Ureter (tissue), 1 donor: ENCODE measurements at regions not wholly inside any gene's neighbourhood (a gene's known extent, or its start where the extent isn't known, plus 50 kb on each side); places are given as distances from the start of the nearest gene placed in this dataset.
A peak's percentile ranks its signal among the peaks of the same experiment; 100 is the strongest.
"Not testable (repeated sequence)": the region's sequence is repeated elsewhere in the genome, so short reads cannot be mapped to it uniquely, and the experiment has no call there.

Experiments used
- DNase-seq: peaks from one replicate; pipeline ENCODE4 v3.0.0-alpha.2; 2020; ENCODE audit warnings: low spot score
- donor health status: DM: yes; HTN: yes; CAD: no.

DNA sequence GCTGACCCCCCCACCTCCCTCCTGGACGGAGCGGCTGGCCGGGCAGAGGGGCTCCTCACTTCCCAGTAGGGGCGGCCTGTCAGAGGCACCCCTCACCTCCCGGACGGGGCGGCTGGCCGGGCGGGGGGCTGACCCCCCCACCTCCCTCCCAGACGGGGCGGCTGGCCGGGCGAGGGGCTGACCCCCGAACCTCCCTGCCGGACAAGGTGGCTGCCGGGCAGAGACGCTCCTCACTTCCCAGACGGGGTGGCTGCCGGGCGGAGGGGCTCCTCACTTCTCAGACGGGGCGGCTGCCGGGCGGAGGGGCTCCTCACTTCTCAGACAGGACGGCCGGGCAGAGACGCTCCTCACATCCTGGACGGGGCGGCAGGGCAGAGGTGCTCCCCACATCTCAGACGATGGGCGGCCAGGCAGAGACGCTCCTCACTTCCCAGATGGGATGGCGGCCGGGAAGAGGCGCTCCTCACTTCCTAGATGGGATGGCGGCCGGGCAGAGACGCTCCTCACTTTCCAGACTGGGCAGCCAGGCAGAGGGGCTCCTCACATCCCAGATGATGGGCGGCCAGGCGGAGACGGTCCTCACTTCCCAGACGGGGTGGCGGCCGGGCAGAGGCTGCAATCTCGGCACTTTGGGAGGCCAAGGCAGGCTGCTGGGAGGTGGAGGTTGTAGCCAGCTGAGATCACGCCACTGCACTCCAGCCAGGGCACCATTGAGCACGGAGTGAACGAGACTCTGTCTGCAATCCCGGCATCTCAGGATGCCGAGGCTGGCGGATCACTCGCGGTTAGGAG, 66.2 kb upstream of the PAPPA2 start:
- not testable (repeated sequence) for DNase-seq

GRCh38 chr1:176391621-176392020, 71.4 kb upstream of the PAPPA2 start:
- DNase-seq, result no peak

- DNase-seq, result no peak
Observed at GRCh38 chr1:176384841-176385240, 78.1 kb upstream of the PAPPA2 start.

DNA sequence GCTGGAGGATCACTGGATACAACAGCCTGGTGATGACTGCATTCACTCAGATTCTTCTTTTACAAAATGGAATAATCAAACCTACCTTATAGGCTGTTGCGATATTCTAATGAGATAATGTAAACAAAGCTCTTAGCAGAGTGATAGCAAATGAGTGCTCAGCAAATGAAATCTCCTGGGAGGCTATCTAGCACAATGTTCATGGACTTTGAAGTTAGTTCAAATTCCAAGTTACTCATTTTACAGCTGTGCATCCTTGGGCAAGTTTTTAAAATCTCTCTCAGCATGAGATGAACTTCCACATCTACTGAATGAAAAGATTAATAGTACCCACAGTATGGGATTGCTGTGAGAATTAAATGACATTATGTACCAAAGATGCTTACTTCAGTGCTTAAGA, 80.8 kb upstream of the PAPPA2 start:
- no peak for DNase-seq

- no peak for DNase-seq
Observed at GRCh38 chr1:176379626-176380339, 83.2 kb upstream of the PAPPA2 start.

- peak; percentile 79 for DNase-seq
Observed at GRCh38 chr1:176374967-176375569, 87.9 kb upstream of the PAPPA2 start.

DNA sequence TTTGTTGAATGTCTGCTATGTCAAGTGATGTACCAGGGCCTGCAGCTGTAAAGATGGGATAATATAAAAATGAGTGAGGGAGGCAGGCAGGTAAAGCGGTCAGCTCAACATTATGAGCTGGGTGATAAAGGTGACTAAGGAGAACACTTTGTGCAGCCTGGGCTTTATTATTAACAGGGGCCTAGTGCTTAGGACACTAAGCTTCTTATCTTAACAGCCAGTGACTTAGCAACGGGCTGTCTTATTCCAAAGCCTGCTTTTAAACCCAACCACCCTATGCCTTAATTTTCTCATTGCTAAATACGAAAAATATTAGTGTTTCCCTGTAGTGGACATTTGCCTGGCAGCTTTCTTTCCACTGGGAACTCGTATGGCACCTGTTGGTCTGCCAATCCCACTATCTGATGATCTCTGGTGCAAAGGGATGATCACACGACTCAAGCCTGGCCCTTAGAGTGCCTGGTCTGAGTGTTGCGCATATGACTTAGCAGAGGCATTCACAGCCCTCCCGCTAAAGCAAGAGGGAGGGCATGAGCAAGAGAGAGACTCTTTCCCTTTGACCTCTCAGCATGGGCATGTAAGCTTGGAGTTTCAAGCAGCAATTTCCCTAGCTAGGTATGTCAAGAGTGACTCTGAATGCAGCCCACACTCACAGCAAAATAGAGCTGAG, 98.6 kb upstream of the PAPPA2 start:
- no peak for DNase-seq

- not testable (repeated sequence) for DNase-seq
Observed at GRCh38 chr1:176349135-176349715, 113.8 kb upstream of the PAPPA2 start.

DNA sequence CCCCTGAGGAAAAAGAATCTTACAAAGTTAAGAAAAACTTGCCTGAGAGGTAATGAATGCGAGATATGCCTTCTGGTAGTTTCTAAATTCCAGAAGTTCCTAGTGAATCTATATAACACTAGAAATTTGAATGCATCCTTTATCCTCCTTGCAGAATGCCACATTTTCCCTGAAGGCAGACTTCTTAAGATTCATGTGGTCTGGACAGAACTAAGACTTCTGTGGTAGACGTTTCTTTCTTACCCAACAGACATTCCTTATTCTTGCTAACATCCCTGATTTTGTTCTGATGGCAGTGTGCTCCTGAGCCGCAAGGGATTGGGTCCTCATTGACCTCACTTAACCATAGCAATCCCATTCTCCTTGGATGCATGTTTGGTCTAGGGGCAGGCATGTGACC, 121.3 kb upstream of the PAPPA2 start:
- no peak for DNase-seq

DNA sequence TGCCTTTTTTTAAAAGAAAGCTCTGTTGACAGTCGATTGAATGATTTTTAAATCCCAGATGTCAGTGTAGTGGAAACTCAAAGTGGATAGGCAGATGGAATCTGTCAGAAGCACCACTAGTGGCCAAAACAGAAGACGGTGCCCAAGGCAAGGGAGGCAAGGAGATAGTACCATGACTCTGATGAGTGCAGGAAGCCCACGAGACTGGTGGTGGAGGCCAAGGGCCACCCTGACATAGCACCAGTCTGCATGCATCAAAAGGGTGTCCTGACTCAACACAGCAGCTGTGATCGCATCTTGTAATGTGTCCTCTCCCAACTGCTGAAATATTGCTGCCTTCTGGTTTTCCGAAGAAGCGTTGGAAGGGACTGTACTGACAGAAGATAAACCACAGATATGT, 124.1 kb upstream of the PAPPA2 start:
- no peak for DNase-seq

DNA sequence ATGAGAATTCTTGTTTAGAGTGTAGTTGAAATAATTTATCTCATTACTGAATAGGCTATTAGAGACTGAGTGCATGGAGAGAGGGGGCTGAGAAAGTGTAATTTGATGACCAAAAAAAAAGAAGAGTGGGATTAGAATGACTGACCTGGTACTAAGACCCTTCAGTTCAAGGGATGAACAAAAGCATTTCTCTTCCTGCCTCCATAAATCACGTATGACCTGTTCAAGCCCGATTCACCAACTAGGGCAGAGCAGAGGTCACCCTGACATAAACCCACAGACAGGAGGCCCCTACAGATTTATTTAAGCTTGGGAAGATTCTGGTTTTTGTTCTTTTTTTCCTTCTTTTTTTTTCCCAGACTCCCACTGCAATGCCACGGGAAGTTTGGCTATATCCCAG, 123.7 kb upstream of the COP1 start:
- DNase-seq, result no peak

DNA sequence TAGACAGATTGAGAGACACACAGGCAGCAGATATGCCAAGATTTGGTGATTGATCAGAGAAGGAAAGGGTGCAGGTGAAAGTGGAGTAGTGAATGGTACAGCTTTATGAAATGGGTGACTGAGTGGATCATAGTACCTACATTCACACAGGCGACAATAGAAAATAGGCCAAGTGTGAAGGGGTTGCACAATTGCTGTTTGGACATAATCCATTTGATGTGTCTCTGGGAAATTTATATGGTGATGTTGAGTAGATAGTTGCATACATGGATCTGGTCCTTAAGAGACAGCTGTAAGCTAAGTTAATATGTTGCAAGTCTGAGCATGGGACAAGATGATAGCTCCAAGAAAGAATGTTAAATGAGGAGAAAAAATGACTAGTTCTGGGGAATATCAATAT, 118.6 kb upstream of the COP1 start:
- no peak for DNase-seq

- no peak for DNase-seq
Observed at GRCh38 chr1:176323472-176323871, 116.4 kb upstream of the COP1 start.

GRCh38 chr1:176315519-176316220, 108.6 kb upstream of the COP1 start:
- no peak for DNase-seq

DNA sequence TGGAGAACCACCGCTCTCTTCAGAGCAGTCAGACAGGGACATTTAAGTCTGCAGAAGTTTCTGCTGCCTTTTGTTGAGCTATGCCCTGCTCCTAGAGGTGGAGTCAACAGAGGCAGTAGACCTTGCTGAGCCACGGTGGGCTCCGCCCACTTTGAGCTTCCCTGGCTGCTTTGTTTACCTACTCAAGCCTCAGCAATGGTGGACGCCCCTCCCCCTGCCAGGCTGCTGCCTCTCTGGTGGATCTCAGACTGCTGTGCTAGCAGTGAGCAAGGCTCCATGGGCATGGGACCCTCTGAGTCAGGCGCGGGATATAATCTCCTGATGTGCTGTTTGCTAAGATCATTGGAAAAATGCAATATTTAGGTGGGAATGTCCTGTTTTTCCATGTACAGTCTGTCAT, 89.5 kb upstream of the COP1 start:
- not testable (repeated sequence) for DNase-seq

DNA sequence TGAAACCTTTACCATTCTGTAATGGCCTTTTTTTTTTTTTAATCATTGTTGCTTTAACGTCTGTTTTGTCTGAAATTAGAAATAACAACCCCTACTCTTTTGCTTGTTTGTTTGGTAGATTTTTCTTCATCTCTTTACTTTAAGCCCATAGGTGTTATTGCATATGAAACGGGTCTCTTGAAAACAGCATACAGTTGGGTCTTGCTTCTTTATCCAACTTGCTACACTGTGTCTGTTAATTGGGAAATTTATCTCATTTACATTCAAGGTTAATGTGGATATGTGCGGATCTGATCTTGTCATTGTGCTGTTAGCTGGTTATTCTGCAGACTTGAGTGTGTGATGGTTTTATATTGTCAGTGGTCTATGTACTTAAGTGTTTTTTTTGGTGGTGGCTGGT, 78.9 kb upstream of the COP1 start:
- DNase-seq, result no peak

DNA sequence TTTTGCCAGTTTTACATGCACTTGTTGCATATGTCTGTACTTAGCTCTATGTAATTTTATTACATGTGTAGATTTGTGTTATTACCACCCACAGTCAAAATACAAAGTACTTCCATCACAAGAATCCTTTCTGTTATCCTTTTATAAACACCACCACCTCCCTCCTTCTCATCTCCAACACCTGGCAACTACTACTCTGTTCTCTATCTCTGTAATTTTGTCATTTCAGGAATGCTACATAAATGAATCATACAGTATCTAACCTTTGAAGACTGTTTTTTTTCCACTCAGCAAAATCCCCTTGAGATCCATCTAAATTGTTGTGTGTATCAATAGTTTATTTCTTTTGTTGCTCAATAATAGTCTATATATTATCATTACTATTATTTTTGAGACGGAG, 64.5 kb upstream of the COP1 start:
- no peak for DNase-seq
